Middle frontal gyrus (tissue), 1 donor: ENCODE measurements at regions not wholly inside any gene's neighbourhood (a gene's known extent, or its start where the extent isn't known, plus 50 kb on each side); places are given as distances from the start of the nearest gene placed in this dataset.

Experiments
- DNase-seq: peaks from one replicate; pipeline ENCODE4 v3.0.0-alpha.2; 2015; ENCODE audit warnings: low spot score; ENCODE audit errors: extremely low spot score

- no peak for DNase-seq
Observed at GRCh38 chr5:29750453-29750852, 1443.0 kb upstream of the CDH6 start.

GRCh38 chr5:29744618-29745017 is 1448.9 kb upstream of the CDH6 start:
- DNase-seq = no peak

- DNase-seq = no peak
Observed at GRCh38 chr5:29720954-29721353, 1472.5 kb upstream of the CDH6 start.

DNA sequence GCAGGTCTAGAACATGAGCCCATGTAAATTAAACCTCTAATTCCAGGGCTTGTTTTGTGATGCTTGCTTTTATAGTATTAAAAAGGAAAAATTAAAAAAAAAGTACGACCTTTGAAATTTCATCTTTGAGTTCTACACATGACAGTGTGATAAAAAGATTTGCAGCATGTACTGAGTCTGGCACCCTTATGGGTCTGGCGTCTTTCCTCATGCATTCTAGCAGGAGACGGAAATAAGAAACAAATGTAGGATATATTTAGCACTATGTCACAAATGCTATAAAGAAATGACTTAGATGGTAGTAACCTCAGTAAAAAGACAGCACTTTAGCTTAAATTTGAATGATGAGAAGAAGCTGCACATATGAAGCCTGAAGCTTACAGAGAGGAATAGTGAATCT is 1474.3 kb upstream of the CDH6 start:
- DNase-seq = no peak

DNA sequence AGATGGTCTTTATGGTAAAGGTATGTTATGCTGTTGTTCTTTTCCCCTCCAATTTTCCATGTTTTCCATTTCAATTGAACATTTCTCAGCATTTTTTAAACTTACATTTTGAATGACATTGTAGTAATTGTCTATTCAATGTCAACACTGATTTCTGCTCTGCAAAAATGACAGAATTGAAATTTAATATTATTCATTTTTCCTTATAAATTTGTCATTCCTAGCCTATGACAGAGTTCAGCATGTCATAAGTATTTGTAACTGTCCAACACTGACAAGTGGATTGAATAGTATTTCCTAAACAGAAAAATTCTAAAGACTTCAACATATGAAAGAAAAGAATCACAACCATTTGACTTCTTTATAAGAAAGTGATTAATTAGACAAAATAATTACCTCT is 1478.3 kb upstream of the CDH6 start:
- DNase-seq = no peak

GRCh38 chr5:29702875-29703274 is 1490.6 kb upstream of the CDH6 start:
- no peak for DNase-seq

DNA sequence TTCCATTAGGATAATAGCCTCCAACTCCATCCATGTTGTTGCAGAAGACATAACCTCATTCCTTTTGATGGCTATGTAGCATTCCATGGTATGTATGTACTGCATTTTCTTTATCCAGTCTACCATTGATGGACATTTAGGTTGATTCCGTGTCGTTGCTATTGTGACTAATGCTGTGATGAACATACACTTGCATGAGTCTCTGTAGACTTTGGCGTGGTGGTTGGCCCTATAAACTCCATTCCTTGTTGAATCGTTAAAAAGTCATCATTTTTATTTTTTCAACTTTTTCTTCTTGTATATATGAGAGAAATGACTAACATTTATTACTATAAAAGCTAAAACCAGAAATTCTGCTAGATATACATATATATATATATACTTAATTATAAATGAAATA is 1491.9 kb upstream of the CDH6 start:
- DNase-seq = no peak

- no peak for DNase-seq
Observed at GRCh38 chr5:29697785-29698414, 1495.6 kb upstream of the CDH6 start.

DNA sequence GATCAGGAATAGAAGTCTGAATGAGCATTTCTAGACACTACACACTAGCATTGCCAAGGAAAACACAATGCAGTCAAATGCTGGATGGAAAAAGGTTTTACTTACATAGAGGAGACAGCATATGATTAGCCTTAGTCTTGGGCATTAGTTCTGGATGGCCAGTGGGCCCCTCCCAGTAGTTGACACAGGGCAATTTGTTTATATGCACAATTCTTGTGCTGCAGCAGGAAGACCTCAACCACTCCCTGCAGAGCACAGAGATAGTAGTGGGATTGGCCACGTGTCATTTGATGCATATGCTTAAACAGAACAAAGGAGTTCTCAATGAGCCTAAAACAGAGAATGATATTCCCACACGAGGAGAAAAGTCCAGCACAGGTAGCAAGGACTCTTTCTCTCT is 1496.2 kb upstream of the CDH6 start:
- no peak for DNase-seq

DNA sequence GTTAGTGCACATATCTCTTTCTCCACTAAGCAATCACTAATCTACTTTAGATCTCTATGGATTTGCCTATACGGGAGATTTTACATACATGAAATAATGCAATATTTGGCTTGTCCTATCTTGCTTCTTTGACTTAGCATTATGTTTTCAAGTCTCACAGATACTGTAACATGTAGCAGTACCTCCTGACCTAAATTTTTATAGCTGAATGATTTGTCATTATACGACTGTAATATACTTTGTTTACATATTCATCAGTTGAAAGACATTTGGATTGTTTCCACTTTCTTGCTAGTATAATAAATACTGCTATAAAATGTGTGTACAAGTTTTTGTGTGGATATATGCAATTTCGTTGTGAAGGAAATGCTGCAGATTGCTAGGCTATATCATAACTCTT is 1520.8 kb upstream of the CDH6 start:
- DNase-seq = no peak

GRCh38 chr5:29662876-29663275 is 1530.6 kb upstream of the CDH6 start:
- DNase-seq = no peak

DNA sequence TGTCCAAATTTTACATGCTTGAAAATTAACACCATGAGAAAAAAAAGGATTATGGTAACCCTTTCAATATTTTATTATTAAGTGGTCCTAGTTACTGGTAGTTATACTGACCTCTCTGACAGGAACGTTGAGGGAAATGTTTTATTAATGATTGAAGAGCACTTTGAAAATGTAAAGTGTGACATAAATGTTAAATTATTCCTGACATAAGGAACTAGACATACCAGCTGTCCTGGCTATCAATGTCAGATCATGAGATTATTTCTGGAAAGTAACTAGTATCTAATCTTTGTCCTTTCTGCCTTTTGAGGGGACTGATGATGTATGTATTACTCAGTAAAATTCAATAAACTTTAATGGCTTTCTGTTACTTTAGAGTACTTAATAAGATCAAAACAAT is 1538.5 kb upstream of the CDH6 start:
- no peak for DNase-seq

GRCh38 chr5:29649321-29649720 is 1544.2 kb upstream of the CDH6 start:
- no peak for DNase-seq

DNA sequence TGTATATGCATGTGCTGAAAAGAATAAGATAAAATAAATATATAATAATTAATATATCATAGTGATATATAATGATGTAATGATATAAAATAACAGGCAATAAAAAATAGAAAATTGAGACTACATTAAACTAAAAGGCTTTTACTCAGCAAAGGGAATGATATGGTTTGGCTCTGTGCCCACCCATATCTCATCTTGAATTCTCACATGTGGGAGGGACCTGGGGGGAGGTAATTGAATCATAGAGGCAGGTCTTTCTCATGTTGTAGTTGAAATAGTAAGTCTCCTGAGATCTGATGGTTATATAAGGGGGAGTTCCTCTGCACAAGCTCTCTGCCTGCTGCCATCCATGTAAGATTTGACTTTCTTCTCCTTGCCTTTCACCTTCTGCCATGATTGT is 1550.9 kb upstream of the CDH6 start:
- no peak for DNase-seq

GRCh38 chr5:29614206-29614605 is 1579.3 kb upstream of the CDH6 start:
- DNase-seq = no peak

- no peak for DNase-seq
Observed at GRCh38 chr5:29588236-29588635, 1605.2 kb upstream of the CDH6 start.

- DNase-seq = no peak
Observed at GRCh38 chr5:29587832-29588231, 1605.7 kb upstream of the CDH6 start.

DNA sequence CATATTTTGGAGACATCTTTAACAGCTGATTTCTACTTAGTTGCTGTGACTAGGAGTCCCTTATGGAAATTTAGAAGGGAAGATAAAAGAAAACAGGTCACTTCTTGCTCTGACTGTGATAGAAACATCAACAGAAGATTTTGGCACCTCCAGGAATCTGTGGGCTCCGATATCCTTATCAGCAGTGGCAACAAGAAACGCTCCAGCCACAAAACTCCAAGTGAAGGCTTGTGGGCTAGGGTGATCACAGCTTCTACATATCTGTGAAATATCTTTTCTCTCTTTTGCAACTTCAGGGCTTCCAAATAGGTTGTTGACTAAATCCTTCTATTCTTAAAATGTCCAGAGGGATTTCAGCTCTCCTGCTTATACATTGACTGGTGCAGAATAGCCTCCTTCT is 1625.5 kb upstream of the CDH6 start:
- DNase-seq = no peak

DNA sequence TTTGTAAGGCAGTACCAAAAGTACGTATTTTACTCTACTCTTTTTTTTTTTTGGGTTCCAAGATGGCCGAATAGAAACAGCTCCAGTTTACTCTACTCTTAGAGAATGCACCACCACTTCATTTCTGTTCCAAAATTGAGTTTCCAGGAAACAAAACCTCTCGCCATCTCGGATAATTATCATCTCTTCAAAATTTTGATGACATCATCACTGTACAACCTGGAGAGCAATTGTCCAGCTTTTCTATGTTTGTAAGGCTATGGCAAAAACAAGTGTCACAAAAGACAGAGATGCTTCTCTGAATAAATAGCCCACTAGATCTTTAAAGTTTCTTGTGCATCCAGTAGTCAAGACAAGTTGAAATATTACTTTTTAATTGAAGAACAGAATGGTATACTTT is 1631.9 kb upstream of the CDH6 start:
- DNase-seq = no peak

GRCh38 chr5:29550523-29550922 is 1643.0 kb upstream of the CDH6 start:
- no peak for DNase-seq

GRCh38 chr5:29548262-29548661 is 1645.2 kb upstream of the CDH6 start:
- DNase-seq = no peak

DNA sequence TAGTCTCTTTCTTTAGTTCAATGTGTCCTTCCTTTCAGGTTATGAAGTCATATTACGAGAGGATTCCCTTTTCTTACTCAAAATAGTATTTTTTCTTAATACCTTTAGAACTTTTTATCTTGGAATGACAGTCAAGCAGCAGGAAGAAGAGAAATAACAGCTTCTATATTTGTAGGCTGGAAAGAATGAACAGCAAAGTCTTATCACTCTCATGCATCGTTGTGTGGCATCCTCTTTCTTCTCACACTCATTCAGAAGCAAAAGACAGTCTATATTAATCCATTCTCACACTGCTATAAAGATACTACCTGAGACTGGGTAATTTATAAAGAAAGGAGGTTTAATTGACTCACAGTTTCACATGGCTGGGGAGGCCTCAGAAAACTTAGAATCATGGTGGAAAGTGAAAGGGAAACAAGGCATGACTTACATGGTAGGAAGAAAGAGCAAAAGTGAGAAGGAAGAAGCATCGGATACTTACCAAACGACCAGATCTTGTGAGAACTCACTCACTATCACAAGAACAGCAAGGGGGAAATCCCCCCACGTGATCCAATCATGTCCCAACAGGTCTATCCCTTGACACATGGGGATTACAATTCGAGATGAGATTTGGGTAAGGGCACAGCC is 1646.1 kb upstream of the CDH6 start:
- DNase-seq = no peak

- no peak for DNase-seq
Observed at GRCh38 chr5:29543501-29543900, 1650.0 kb upstream of the CDH6 start.

DNA sequence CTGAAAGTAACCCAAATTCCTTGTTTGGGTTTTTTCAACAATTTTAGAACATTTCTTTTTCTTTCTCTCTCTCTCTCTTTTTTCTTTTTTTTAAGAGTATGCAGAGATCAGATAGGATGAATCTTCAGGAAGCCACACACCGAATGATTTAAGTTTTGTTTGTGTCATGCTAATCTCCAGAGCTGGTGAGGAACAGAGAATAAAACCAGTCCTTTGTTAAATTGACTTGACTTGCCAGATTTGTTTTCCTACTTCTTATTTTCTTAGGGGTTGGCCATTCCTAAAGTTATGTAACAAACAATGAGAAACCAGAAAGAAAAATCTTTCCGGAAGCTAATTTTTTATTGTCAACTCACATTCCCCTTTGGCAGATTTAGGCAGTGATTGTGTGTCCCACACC is 1669.3 kb upstream of the CDH6 start:
- DNase-seq = no peak
